MM.1S (cell line): ENCODE measurements at regions not wholly inside any gene's neighbourhood (a gene's known extent, or its start where the extent isn't known, plus 50 kb on each side); places are given as distances from the start of the nearest gene placed in this dataset.

Experiments used
- DNase-seq: peaks from one replicate; pipeline ENCODE4 v3.0.0-alpha.2; 2015
- H2AFZ ChIP-seq: fragments of 300-600 bp; sonication (generic); 2 replicates; pipeline ENCODE4 v1.6.0; 2016; ENCODE audit warnings: antibody characterized with exemption, low read length
- H3F3A ChIP-seq: fragments of 300-600 bp; sonication (generic); 2 replicates; pipeline ENCODE4 v1.6.1; 2016; ENCODE audit warnings: mild to moderate bottlenecking, antibody characterized with exemption, low read length, moderate library complexity, mixed read lengths; ENCODE audit not compliant: insufficient read depth
- H3K27ac ChIP-seq: fragments of 300-600 bp; sonication (generic); 2 replicates; pipeline ENCODE4 v1.5.1; 2016; ENCODE audit warnings: mild to moderate bottlenecking, low read length
- H3K27me3 ChIP-seq: fragments of 300-600 bp; sonication (generic); replicated peaks from 2 replicates; pipeline ENCODE4 v1.6.0; 2016; ENCODE audit warnings: low read length; ENCODE audit not compliant: insufficient read depth
- H3K36me3 ChIP-seq: fragments of 300-600 bp; sonication (generic); replicated peaks from 2 replicates; pipeline ENCODE4 v1.6.1; 2016; ENCODE audit warnings: mild to moderate bottlenecking, low read length, mixed read lengths; ENCODE audit not compliant: insufficient read depth
- H3K4me1 ChIP-seq: fragments of 300-600 bp; sonication (generic); 2 replicates; pipeline ENCODE4 v1.6.1; 2016; ENCODE audit warnings: low read length, mixed read lengths
- H3K4me2 ChIP-seq: fragments of 300-600 bp; sonication (generic); 2 replicates; pipeline ENCODE4 v1.6.0; 2016; ENCODE audit warnings: low read depth, low read length
- H3K4me3 ChIP-seq: fragments of 300-600 bp; sonication (generic); 2 replicates; pipeline ENCODE4 v1.5.1; 2016; ENCODE audit warnings: low read length, mixed read lengths
- H3K79me2 ChIP-seq: fragments of 300-600 bp; sonication (generic); 2 replicates; pipeline ENCODE4 v1.6.1; 2016; ENCODE audit warnings: mixed run types, low read length, mixed read lengths
- H3K9ac ChIP-seq: fragments of 300-600 bp; sonication (generic); 2 replicates; pipeline ENCODE4 v1.6.1; 2016; ENCODE audit warnings: low read length, mixed read lengths
- H3K9me2 ChIP-seq: fragments of 300-600 bp; sonication (generic); replicated peaks from 2 replicates; pipeline ENCODE4 v1.6.1; 2016; ENCODE audit warnings: mild to moderate bottlenecking, low read length, mixed read lengths; ENCODE audit not compliant: insufficient read depth
- H3K9me3 ChIP-seq: fragments of 300-600 bp; sonication (generic); replicated peaks from 2 replicates; pipeline ENCODE4 v1.6.1; 2016; ENCODE audit warnings: mild to moderate bottlenecking, low read length, mixed read lengths; ENCODE audit not compliant: insufficient read depth
- H4K20me1 ChIP-seq: fragments of 300-600 bp; sonication (generic); 2 replicates; pipeline ENCODE4 v1.6.1; 2016; ENCODE audit warnings: mild to moderate bottlenecking, low read length, moderate library complexity, mixed read lengths; ENCODE audit not compliant: insufficient read depth
- EZH2 ChIP-seq: fragments of 300-600 bp; sonication (generic); optimal IDR thresholded peaks from 2 replicates; pipeline ENCODE3; 2017; ENCODE audit warnings: low read depth, mild to moderate bottlenecking, antibody characterized with exemption, low read length, mixed read lengths
- EZH2phosphoT487 ChIP-seq: fragments of 300-600 bp; sonication (generic); IDR thresholded peaks from 2 replicates; pipeline ENCODE4 v1.6.1; 2018; ENCODE audit warnings: antibody characterized with exemption, low read length
- TF ChIP-seq, protein P1 (sequence below): fragments of 300-600 bp; sonication (generic); IDR thresholded peaks from 2 replicates; pipeline ENCODE4 v1.5.1; 2016; ENCODE audit warnings: antibody characterized with exemption, low read length, mixed read lengths

DNA sequence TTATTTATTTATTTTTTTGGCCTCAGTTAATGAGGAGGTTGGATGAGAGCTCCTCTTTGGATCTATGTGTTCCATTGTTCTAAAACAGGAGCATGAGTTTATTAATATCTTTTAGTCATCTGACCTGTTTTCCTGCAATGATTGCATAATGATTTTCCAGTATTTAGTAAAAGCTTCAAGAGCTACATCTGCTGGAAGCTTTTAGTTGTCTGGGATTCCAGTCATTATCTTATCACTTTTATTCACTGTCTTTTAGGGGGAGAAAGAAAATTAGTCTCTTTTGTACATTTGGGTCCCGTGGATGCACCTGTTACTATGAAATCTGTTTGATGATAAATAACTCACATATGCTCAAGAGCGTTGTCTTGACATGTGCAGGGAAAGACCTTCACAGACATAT, 1270.0 kb downstream of the ROBO1 start:
- no peak overlapping the region for H3K9ac ChIP-seq
- H3K4me1 ChIP-seq: no peaks in the 10 kb centered on the region
- no peaks in the 10 kb centered on the region for H3F3A ChIP-seq
- H3K4me2 ChIP-seq: no peak overlapping the region
- TF ChIP-seq, protein P1, sequence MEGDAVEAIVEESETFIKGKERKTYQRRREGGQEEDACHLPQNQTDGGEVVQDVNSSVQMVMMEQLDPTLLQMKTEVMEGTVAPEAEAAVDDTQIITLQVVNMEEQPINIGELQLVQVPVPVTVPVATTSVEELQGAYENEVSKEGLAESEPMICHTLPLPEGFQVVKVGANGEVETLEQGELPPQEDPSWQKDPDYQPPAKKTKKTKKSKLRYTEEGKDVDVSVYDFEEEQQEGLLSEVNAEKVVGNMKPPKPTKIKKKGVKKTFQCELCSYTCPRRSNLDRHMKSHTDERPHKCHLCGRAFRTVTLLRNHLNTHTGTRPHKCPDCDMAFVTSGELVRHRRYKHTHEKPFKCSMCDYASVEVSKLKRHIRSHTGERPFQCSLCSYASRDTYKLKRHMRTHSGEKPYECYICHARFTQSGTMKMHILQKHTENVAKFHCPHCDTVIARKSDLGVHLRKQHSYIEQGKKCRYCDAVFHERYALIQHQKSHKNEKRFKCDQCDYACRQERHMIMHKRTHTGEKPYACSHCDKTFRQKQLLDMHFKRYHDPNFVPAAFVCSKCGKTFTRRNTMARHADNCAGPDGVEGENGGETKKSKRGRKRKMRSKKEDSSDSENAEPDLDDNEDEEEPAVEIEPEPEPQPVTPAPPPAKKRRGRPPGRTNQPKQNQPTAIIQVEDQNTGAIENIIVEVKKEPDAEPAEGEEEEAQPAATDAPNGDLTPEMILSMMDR: no peak
- TF ChIP-seq EZH2phosphoT487 (no peak), EZH2 (no peak)
- H3K9me3 ChIP-seq: no peaks in the 10 kb centered on the region
- no peaks in the 10 kb centered on the region for H3K36me3 ChIP-seq
- no peaks in the 10 kb centered on the region for H3K9me2 ChIP-seq
- H3K27me3 ChIP-seq: no peaks in the 10 kb centered on the region
- no peaks in the 10 kb centered on the region for H3K79me2 ChIP-seq
- DNase-seq: no peak
- no peaks in the 10 kb centered on the region for H4K20me1 ChIP-seq
- no peak overlapping the region for H3K4me3 ChIP-seq
- H2AFZ ChIP-seq: no peak overlapping the region
- no peak overlapping the region for H3K27ac ChIP-seq

DNA sequence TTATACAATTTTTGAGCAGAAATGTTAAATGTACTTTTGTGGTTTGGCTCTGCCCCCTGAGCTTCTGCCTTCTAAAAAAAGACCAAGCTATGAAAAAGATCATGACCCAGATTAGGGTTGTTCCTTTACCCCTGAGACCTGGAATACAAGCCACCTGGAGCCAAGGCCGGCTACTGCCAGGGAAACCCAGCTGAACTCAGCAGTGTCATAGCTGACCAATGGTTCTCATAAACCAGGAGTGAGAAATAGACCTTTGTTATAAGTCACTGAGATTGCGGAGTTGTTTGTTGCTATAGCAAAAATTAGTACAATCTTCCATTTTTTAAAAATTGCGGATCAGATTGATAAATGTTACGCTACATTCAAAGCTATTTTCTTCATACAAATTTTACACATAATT, 1261.7 kb downstream of the ROBO1 start:
- Histone ChIP-seq H2AFZ (no peak overlapping the region), H3K9me3 (no peaks in the 10 kb centered on the region), H3K4me3 (no peak overlapping the region), H3K4me1 (no peaks in the 10 kb centered on the region), H3K9me2 (no peaks in the 10 kb centered on the region), H3K27ac (no peak overlapping the region), H3K27me3 (no peaks in the 10 kb centered on the region), H3K79me2 (no peaks in the 10 kb centered on the region), H3K9ac (no peak overlapping the region), H4K20me1 (no peaks in the 10 kb centered on the region), H3K4me2 (no peak overlapping the region), H3F3A (no peaks in the 10 kb centered on the region), H3K36me3 (no peaks in the 10 kb centered on the region)
- TF ChIP-seq, protein P1: no peak
- TF ChIP-seq EZH2: no peak
- no peak for TF ChIP-seq EZH2phosphoT487
- DNase-seq: no peak

DNA sequence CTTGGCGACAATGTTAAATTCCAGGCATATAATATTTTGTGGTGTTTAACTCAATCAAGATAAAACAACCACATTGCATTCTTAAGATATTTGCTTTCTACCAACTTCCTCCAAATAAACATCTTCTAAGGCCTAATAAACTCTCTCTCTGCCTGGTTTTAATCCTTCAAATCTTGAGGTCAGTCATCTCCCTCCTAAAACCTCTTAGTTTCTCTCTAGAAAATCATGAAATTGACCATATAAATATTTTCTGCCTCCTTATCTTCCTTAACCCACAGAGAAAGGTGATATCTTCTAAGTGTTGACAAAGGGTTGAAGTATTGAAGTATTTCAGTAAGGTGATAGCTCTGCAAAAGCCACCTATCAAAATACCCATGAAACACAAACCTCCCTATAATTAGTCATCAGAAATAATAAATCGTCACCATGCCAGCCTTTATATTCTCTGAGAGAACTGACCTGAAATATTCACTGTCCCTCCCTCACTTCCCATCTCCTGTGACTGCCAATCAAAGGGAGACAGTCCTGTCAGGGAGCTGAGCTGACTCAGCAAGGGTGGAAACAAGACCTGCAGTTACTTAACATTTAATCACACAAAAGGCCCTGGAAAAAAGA, 1261.1 kb downstream of the ROBO1 start:
- TF ChIP-seq, protein P1: no peak
- TF ChIP-seq EZH2 (no peak), EZH2phosphoT487 (no peak)
- peak overlapping the region; percentile 11; the same call in 1 of the 2 replicates for H2AFZ ChIP-seq
- no peaks in the 10 kb centered on the region for H3F3A ChIP-seq
- no peak for DNase-seq
- H3K79me2 ChIP-seq: no peaks in the 10 kb centered on the region
- no peaks in the 10 kb centered on the region for H3K4me1 ChIP-seq
- H3K27me3 ChIP-seq: no peaks in the 10 kb centered on the region
- H3K4me3 ChIP-seq: no peak overlapping the region
- H3K9ac ChIP-seq: no peak overlapping the region
- H4K20me1 ChIP-seq: no peaks in the 10 kb centered on the region
- H3K4me2 ChIP-seq: peak overlapping the region; percentile 30; the same call in 1 of the 2 replicates
- no peaks in the 10 kb centered on the region for H3K36me3 ChIP-seq
- no peaks in the 10 kb centered on the region for H3K9me2 ChIP-seq
- no peak overlapping the region for H3K27ac ChIP-seq
- H3K9me3 ChIP-seq: no peaks in the 10 kb centered on the region
